ENCODE measurements at regions not wholly inside any gene's neighbourhood (a gene's known extent, or its start where the extent isn't known, plus 50 kb on each side); places are given as distances from the start of the nearest gene placed in this dataset.

DNA sequence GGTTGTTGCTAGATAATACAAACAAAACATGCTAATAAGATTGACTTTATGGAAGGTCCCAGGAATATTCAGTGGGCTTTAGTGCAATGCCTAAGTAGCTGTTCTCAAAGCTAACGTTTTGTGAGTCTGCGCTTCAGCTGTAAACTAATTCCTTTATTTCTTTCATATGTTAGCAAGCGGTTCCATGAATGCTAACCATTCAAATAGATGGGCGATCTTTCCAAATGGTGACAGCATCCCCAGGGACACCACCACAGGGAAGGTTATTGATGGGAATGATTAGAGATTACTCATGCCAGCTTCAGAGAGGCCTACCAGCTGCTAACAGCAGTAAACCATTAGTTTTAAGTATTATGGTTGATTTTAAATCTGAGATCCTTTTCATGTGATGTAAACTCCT lies 405.7 kb upstream of the MCTP2 start:
- TF ChIP-seq POLR2A (IDR thresholded peaks at IDR 0.05): no peak
- TF ChIP-seq, protein P1, sequence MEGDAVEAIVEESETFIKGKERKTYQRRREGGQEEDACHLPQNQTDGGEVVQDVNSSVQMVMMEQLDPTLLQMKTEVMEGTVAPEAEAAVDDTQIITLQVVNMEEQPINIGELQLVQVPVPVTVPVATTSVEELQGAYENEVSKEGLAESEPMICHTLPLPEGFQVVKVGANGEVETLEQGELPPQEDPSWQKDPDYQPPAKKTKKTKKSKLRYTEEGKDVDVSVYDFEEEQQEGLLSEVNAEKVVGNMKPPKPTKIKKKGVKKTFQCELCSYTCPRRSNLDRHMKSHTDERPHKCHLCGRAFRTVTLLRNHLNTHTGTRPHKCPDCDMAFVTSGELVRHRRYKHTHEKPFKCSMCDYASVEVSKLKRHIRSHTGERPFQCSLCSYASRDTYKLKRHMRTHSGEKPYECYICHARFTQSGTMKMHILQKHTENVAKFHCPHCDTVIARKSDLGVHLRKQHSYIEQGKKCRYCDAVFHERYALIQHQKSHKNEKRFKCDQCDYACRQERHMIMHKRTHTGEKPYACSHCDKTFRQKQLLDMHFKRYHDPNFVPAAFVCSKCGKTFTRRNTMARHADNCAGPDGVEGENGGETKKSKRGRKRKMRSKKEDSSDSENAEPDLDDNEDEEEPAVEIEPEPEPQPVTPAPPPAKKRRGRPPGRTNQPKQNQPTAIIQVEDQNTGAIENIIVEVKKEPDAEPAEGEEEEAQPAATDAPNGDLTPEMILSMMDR (IDR thresholded peaks at IDR 0.05 in 8 of 11, conservative IDR thresholded peaks at IDR 0.05 in 3 of 11): no peak

All from spleen (tissue), 7 donors.